Astrocyte (in vitro differentiated cells and primary cell): ENCODE measurements at regions not wholly inside any gene's neighbourhood (a gene's known extent, or its start where the extent isn't known, plus 50 kb on each side); places are given as distances from the start of the nearest gene placed in this dataset.

ENCODE experiments used
- DNase-seq: peaks from one replicate; pipeline ENCODE4 v3.0.0-alpha.2; 2010; ENCODE audit warnings: low read depth
- FAIRE-seq: peaks from 2 replicates; lab custom pipeline; 2011; peaks lifted over from hg19 to GRCh38; lab: Jason Lieb, UNC
- H2AFZ ChIP-seq: 2 replicates; pipeline ENCODE4 v1.6.0; 2012; ENCODE audit warnings: low read depth, low read length, inconsistent platforms
- H3K27ac ChIP-seq: 2 replicates; pipeline ENCODE4 v1.5.1; 2011; ENCODE audit warnings: low read depth, low read length, inconsistent platforms
- H3K27me3 ChIP-seq: 2 replicates; pipeline ENCODE4 v1.6.0; 2011; ENCODE audit warnings: low read length, inconsistent platforms; ENCODE audit not compliant: insufficient read depth
- H3K36me3 ChIP-seq: 2 replicates; pipeline ENCODE4 v1.5.1; 2011; ENCODE audit warnings: low read length, inconsistent platforms; ENCODE audit not compliant: insufficient read depth
- H3K4me1 ChIP-seq: 2 replicates; pipeline ENCODE4 v1.5.1; 2011; ENCODE audit warnings: low read length, inconsistent platforms; ENCODE audit not compliant: insufficient read depth
- H3K4me2 ChIP-seq: 2 replicates; pipeline ENCODE4 v1.6.0; 2012; ENCODE audit warnings: low read length, inconsistent platforms
- H3K4me3 ChIP-seq: 2 replicates; pipeline ENCODE4 v1.5.1; 2011; ENCODE audit warnings: low read depth, mild to moderate bottlenecking, low read length, inconsistent platforms; ENCODE audit not compliant: insufficient read depth
- H3K79me2 ChIP-seq: 2 replicates; pipeline ENCODE4 v1.6.0; 2012; ENCODE audit warnings: mild to moderate bottlenecking, low read length, inconsistent platforms; ENCODE audit not compliant: insufficient read depth
- H3K9ac ChIP-seq: 2 replicates; pipeline ENCODE4 v1.6.0; 2012; ENCODE audit warnings: mild to moderate bottlenecking, low read length, inconsistent platforms
- H3K9me3 ChIP-seq: 2 replicates; pipeline ENCODE4 v1.5.1; 2012; ENCODE audit warnings: low read depth, mild to moderate bottlenecking, low read length, inconsistent platforms; ENCODE audit not compliant: insufficient read depth
- H4K20me1 ChIP-seq: 2 replicates; pipeline ENCODE4 v1.6.0; 2012; ENCODE audit warnings: low read length, inconsistent platforms; ENCODE audit not compliant: insufficient read depth
- H3K27ac Mint-ChIP-seq: one replicate; pipeline ENCODE4 v1.8.0; 2021; ENCODE audit warnings: mild to moderate bottlenecking, mixed read lengths; ENCODE audit not compliant: unreplicated experiment
- H3K27me3 Mint-ChIP-seq: one replicate; pipeline ENCODE4 v1.8.0; 2021; ENCODE audit warnings: low read depth, mixed read lengths; ENCODE audit not compliant: unreplicated experiment
- H3K36me3 Mint-ChIP-seq: one replicate; pipeline ENCODE4 v1.8.0; 2021; ENCODE audit warnings: low read depth, mixed read lengths; ENCODE audit not compliant: unreplicated experiment
- H3K4me1 Mint-ChIP-seq: one replicate; pipeline ENCODE4 v1.8.0; 2021; ENCODE audit warnings: low read depth, mixed read lengths; ENCODE audit not compliant: unreplicated experiment
- H3K4me3 Mint-ChIP-seq: one replicate; pipeline ENCODE4 v1.8.0; 2021; ENCODE audit warnings: mild to moderate bottlenecking, moderate library complexity, mixed read lengths; ENCODE audit not compliant: unreplicated experiment
- H3K9me3 Mint-ChIP-seq: one replicate; pipeline ENCODE4 v1.8.0; 2021; ENCODE audit warnings: mild to moderate bottlenecking, mixed read lengths; ENCODE audit not compliant: unreplicated experiment
- EZH2 ChIP-seq: IDR thresholded peaks from 2 replicates; pipeline ENCODE4 v1.6.1; 2012; ENCODE audit warnings: mild to moderate bottlenecking, low read length, inconsistent platforms; ENCODE audit not compliant: insufficient read depth
- TF ChIP-seq, protein P1 (sequence below): IDR thresholded peaks from 2 replicates; pipeline ENCODE4 v1.5.1; 2011; ENCODE audit warnings: low read depth, mild to moderate bottlenecking, inconsistent platforms, low read length, moderate library complexity; ENCODE audit not compliant: insufficient read depth

DNA sequence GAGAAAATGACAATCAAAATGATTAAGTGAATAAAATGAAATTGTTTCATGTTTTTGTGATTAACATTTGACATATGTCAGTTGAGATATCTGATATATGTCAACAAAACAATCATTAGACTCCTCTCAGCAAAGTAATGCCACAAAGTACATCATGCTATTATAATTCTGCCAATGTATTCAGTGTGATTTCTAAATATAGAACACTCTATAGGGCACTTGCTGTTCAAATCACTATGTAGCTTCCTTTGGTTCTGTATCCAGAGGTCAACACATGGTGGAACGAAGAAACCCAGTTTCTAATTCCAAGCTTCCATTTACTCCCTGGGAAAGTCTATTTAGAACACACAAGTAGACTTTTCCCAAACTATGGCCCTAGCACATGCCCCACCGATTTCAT, 227.5 kb upstream of the FAM83B start:
- no peaks in the 10 kb centered on the region for H3K27me3 Mint-ChIP-seq
- no peak for DNase-seq
- no peak overlapping the region for H3K4me3 Mint-ChIP-seq
- no peak for FAIRE-seq
- Histone ChIP-seq H3K27me3 (no peaks in the 10 kb centered on the region), H2AFZ (no peak overlapping the region), H3K4me2 (no peak overlapping the region), H3K36me3 (no peaks in the 10 kb centered on the region), H3K79me2 (no peaks in the 10 kb centered on the region), H3K9ac (no peak overlapping the region), H3K4me3 (no peak overlapping the region), H4K20me1 (no peaks in the 10 kb centered on the region), H3K9me3 (no peaks in the 10 kb centered on the region), H3K4me1 (peaks cover 3% of the 10 kb centered on the region), H3K27ac (no peak overlapping the region)
- no peak overlapping the region for H3K27ac Mint-ChIP-seq
- no peak for TF ChIP-seq EZH2
- TF ChIP-seq, protein P1, sequence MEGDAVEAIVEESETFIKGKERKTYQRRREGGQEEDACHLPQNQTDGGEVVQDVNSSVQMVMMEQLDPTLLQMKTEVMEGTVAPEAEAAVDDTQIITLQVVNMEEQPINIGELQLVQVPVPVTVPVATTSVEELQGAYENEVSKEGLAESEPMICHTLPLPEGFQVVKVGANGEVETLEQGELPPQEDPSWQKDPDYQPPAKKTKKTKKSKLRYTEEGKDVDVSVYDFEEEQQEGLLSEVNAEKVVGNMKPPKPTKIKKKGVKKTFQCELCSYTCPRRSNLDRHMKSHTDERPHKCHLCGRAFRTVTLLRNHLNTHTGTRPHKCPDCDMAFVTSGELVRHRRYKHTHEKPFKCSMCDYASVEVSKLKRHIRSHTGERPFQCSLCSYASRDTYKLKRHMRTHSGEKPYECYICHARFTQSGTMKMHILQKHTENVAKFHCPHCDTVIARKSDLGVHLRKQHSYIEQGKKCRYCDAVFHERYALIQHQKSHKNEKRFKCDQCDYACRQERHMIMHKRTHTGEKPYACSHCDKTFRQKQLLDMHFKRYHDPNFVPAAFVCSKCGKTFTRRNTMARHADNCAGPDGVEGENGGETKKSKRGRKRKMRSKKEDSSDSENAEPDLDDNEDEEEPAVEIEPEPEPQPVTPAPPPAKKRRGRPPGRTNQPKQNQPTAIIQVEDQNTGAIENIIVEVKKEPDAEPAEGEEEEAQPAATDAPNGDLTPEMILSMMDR = no peak
- peaks cover 1% of the 10 kb centered on the region for H3K9me3 Mint-ChIP-seq
- peaks cover 9% of the 10 kb centered on the region for H3K4me1 Mint-ChIP-seq
- H3K36me3 Mint-ChIP-seq = no peaks in the 10 kb centered on the region

DNA sequence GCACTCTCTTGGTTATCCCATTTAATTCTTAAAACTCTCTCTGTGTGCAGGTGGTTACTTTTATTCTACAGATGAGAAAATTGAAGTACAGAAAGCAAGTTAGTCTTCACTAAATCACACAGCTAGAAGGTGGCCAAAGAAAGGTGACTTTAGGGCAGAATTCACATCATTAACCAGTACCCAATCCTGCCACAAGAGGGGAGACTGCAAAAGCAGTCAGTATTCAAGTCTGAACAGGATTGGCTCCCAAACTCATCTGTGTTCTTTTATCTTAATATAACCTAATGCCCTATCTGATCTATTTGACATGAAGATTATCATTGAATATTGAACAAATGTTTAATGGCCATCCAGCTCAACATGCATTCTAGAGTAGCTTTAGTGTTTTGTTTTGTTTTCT, 225.3 kb upstream of the FAM83B start:
- TF ChIP-seq, protein P1 = no peak
- no peak for TF ChIP-seq EZH2
- no peaks in the 10 kb centered on the region for H3K9me3 ChIP-seq
- no peak overlapping the region for H3K27ac Mint-ChIP-seq
- peaks cover 3% of the 10 kb centered on the region for H3K4me1 ChIP-seq
- no peaks in the 10 kb centered on the region for H4K20me1 ChIP-seq
- H2AFZ ChIP-seq = no peak overlapping the region
- H3K27me3 Mint-ChIP-seq = no peaks in the 10 kb centered on the region
- no peaks in the 10 kb centered on the region for H3K9me3 Mint-ChIP-seq
- no peak overlapping the region for H3K4me2 ChIP-seq
- no peaks in the 10 kb centered on the region for H3K36me3 Mint-ChIP-seq
- no peaks in the 10 kb centered on the region for H3K27me3 ChIP-seq
- no peak overlapping the region for H3K9ac ChIP-seq
- no peak overlapping the region for H3K27ac ChIP-seq
- H3K4me3 ChIP-seq = no peak overlapping the region
- DNase-seq (no peak), FAIRE-seq (no peak)
- no peaks in the 10 kb centered on the region for H3K79me2 ChIP-seq
- no peak overlapping the region for H3K4me3 Mint-ChIP-seq
- peaks cover 9% of the 10 kb centered on the region for H3K4me1 Mint-ChIP-seq
- no peaks in the 10 kb centered on the region for H3K36me3 ChIP-seq

DNA sequence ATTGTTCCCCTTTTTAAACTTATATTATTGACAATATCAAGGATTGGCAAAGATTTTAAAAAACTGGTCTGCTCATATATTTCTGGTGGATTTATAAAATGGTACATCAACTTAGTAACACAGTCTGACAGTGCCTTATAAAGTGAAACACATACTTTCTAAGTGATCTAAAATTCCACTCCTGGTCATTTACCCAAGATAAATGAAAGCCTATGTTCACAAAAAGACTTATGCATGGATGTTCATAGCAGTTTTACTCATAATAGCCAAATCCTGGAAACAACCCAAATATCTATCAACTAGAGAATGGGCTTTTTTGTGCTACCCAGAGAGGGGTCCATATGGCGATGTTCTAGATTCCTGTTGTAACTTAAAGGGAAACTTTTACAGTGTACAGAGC, 222.4 kb upstream of the FAM83B start:
- Histone ChIP-seq H4K20me1 (no peaks in the 10 kb centered on the region), H3K9ac (no peak overlapping the region), H3K4me3 (no peak overlapping the region), H2AFZ (no peak overlapping the region), H3K4me1 (no peaks in the 10 kb centered on the region), H3K9me3 (no peaks in the 10 kb centered on the region), H3K79me2 (no peaks in the 10 kb centered on the region), H3K36me3 (no peaks in the 10 kb centered on the region), H3K27me3 (no peaks in the 10 kb centered on the region), H3K4me2 (no peak overlapping the region), H3K27ac (no peak overlapping the region)
- no peaks in the 10 kb centered on the region for H3K9me3 Mint-ChIP-seq
- no peak overlapping the region for H3K27ac Mint-ChIP-seq
- FAIRE-seq = no peak
- DNase-seq = peak; percentile 71
- no peaks in the 10 kb centered on the region for H3K27me3 Mint-ChIP-seq
- no peaks in the 10 kb centered on the region for H3K4me1 Mint-ChIP-seq
- TF ChIP-seq EZH2 = no peak
- TF ChIP-seq, protein P1 = no peak
- H3K36me3 Mint-ChIP-seq = no peaks in the 10 kb centered on the region
- no peak overlapping the region for H3K4me3 Mint-ChIP-seq
